Endothelial cell of umbilical vein (primary cell): ENCODE measurements at regions not wholly inside any gene's neighbourhood (a gene's known extent, or its start where the extent isn't known, plus 50 kb on each side); places are given as distances from the start of the nearest gene placed in this dataset.

ENCODE experiments used
- BruUV-seq: library from RNA; stranded (reverse); fragments of 400-500 nt; replicated peaks from 2 replicates; lab custom pipeline; 2021; lab: Mats Ljungman, UMichigan
- CTCF ChIA-PET: fragments of 300-600, 350-600 bp; sonication (Branson Sonifier 250); formaldehyde crosslinking; loops from one replicate; lab custom pipeline; 2021; ENCODE audit warnings: antibody characterized with exemption, inconsistent platforms; lab: Charles Lee
- POLR2A ChIA-PET: fragments of 300-600, 350-600 bp; sonication (Branson Sonifier 250); formaldehyde crosslinking; loops from one replicate; lab custom pipeline; 2021; ENCODE audit warnings: antibody characterized with exemption, inconsistent platforms; lab: Charles Lee
- DNase-seq: peaks from one replicate; pipeline ENCODE4 v3.0.0-alpha.2; 2011; ENCODE audit warnings: low read depth, low spot score
- FAIRE-seq: peaks from 2 replicates; lab custom pipeline; 2011; peaks lifted over from hg19 to GRCh38; lab: Jason Lieb, UNC
- H2AFZ ChIP-seq: 2 replicates; pipeline ENCODE4 v1.6.0; 2012; ENCODE audit warnings: low read depth, low read length, control low read depth, inconsistent platforms
- H3K27ac ChIP-seq: 2 replicates; pipeline ENCODE4 v1.5.1; 2011; ENCODE audit warnings: low read depth, mild to moderate bottlenecking, control low read depth, low read length, moderate library complexity; ENCODE audit not compliant: insufficient read depth
- H3K27me3 ChIP-seq, 2 experiments: 2 replicates each; pipeline versions ENCODE4 v1.6.0 to v1.6.1; 2011; ENCODE audit warnings: low read length in 2 of 2, mixed read lengths in 1 of 2; ENCODE audit not compliant: control insufficient read depth in 2 of 2, insufficient read depth in 2 of 2
- H3K36me3 ChIP-seq, 2 experiments: 2 replicates in 1 of 2; 3 replicates in 1 of 2; pipeline ENCODE4 v1.5.1; 2011; ENCODE audit warnings: low read length in 2 of 2, mild to moderate bottlenecking in 1 of 2, moderate library complexity in 1 of 2; ENCODE audit not compliant: control insufficient read depth in 2 of 2, insufficient read depth in 2 of 2; ENCODE audit errors: extremely low read depth in 1 of 2
- H3K4me1 ChIP-seq: 3 replicates; pipeline ENCODE4 v1.5.1; 2011; ENCODE audit warnings: mild to moderate bottlenecking, low read length; ENCODE audit not compliant: control insufficient read depth, insufficient read depth; ENCODE audit errors: extremely low read depth
- H3K4me2 ChIP-seq: 2 replicates; pipeline ENCODE4 v1.6.1; 2011; ENCODE audit warnings: low read length, control low read depth, mixed read lengths; ENCODE audit not compliant: insufficient read depth
- H3K4me3 ChIP-seq, 3 experiments: fragments of 200-600 bp in 1 of 3; sonication (generic), shearing (Covaris generic) in 1 of 3; replicated peaks in 1 of 3; 2 replicates each; pipeline ENCODE4 v1.5.1; 2011 to 2016; ENCODE audit warnings: control low read depth in 3 of 3, low read length in 3 of 3, mild to moderate bottlenecking in 2 of 3, inconsistent platforms in 1 of 3, low read depth in 1 of 3, moderate library complexity in 1 of 3; ENCODE audit not compliant: insufficient read depth in 1 of 3
- H3K79me2 ChIP-seq: 2 replicates; pipeline ENCODE4 v1.6.0; 2012; ENCODE audit warnings: low read length, inconsistent platforms; ENCODE audit not compliant: control insufficient read depth, insufficient read depth
- H3K9ac ChIP-seq: replicated peaks from 2 replicates; pipeline ENCODE3; 2011; ENCODE audit warnings: low read length, control low read depth; ENCODE audit not compliant: insufficient read depth; ENCODE audit errors: extremely low read depth
- H3K9me1 ChIP-seq: replicated peaks from 3 replicates; pipeline ENCODE4 v1.6.0; 2011; ENCODE audit warnings: mild to moderate bottlenecking, low read length; ENCODE audit not compliant: control insufficient read depth, insufficient read depth; ENCODE audit errors: extremely low read depth
- H3K9me3 ChIP-seq: replicated peaks from 2 replicates; pipeline ENCODE4 v1.5.1; 2012; ENCODE audit warnings: low read length, inconsistent platforms; ENCODE audit not compliant: control insufficient read depth, insufficient read depth
- H4K20me1 ChIP-seq: replicated peaks from 2 replicates; pipeline ENCODE3; 2011; ENCODE audit warnings: mild to moderate bottlenecking, low read length; ENCODE audit not compliant: control insufficient read depth, insufficient read depth; ENCODE audit errors: extremely low read depth
- EZH2 ChIP-seq: IDR thresholded peaks from 2 replicates; pipeline ENCODE4 v1.6.1; 2012; ENCODE audit warnings: borderline replicate concordance, low read depth, mild to moderate bottlenecking, moderate library complexity, low read length, inconsistent platforms; ENCODE audit not compliant: severe bottlenecking
- FOS ChIP-seq: IDR thresholded peaks from 2 replicates; pipeline ENCODE4 v1.6.1; 2011; ENCODE audit warnings: mild to moderate bottlenecking, low read length, moderate library complexity, borderline replicate concordance; ENCODE audit not compliant: insufficient read depth
- GATA2 ChIP-seq: IDR thresholded peaks from 2 replicates; pipeline ENCODE4 v1.7.0; 2011; ENCODE audit warnings: low read depth, mild to moderate bottlenecking, moderate library complexity, mixed read lengths, low read length; ENCODE audit not compliant: insufficient read length, insufficient read depth
- JUN ChIP-seq: IDR thresholded peaks from 2 replicates; pipeline ENCODE4 v1.6.1; 2011; ENCODE audit warnings: borderline replicate concordance, low read depth; ENCODE audit not compliant: insufficient read length, insufficient read depth
- MYC ChIP-seq: IDR thresholded peaks from one replicate; pipeline ENCODE4 v1.6.1; 2011; ENCODE audit warnings: mild to moderate bottlenecking, low read depth, low read length
- POLR2A ChIP-seq: IDR thresholded peaks from 2 replicates; pipeline ENCODE4 v1.6.1; 2012; ENCODE audit warnings: low read depth, mild to moderate bottlenecking, control low read depth, low read length
- POLR2AphosphoS5 ChIP-seq: IDR thresholded peaks from 2 replicates; pipeline ENCODE4 v1.6.1; 2012; ENCODE audit warnings: low read depth, mild to moderate bottlenecking, control low read depth, low read length, moderate library complexity; ENCODE audit not compliant: insufficient read depth
- dilution Hi-C: fragments of 300-500 bp; cut with MboI; formaldehyde crosslinking; loops from one replicate; pipeline ENCODE4 v1.15.0; 2019; ENCODE audit warnings: low sequenced_read_pairs; ENCODE audit not compliant: extremely low pct_ligation_motif_present
- intact Hi-C: fragments of 100-400 bp; cut with micrococcal nuclease; formaldehyde crosslinking; loops from one replicate; pipeline ENCODE4 v1.10.0; 2022
- TF ChIP-seq, protein P1 (sequence below): IDR thresholded peaks from 2 replicates; pipeline ENCODE4 v1.6.1; 2011; ENCODE audit not compliant: insufficient read depth, insufficient read length
- TF ChIP-seq, protein P2 (sequence below), 2 donors: IDR thresholded peaks; 1 replicate in 1 of 2; 2 replicates in 1 of 2; pipeline ENCODE4 v1.5.1; 2011; ENCODE audit warnings: low read length in 2 of 2, mild to moderate bottlenecking in 2 of 2, moderate library complexity in 2 of 2, control low read depth in 1 of 2, inconsistent platforms in 1 of 2, low read depth in 1 of 2; ENCODE audit not compliant: insufficient read depth in 1 of 2; ENCODE audit errors: extremely low read depth in 1 of 2

- POLR2A ChIA-PET = no interaction called here
- no TSS peak for BruUV-seq
Measured at GRCh38 chr6:139881236-139881635, 506.8 kb upstream of the CITED2 start.

More at GRCh38 chr6:139881236-139881635, 506.8 kb upstream of the CITED2 start:
- intact Hi-C loops = loop anchor here (1.0 to 5.0 kb wide), 2 partner anchors 119 to 1040 kb away; no protein-coding TSS in a partner anchor
- no peak overlapping the region for H3K9ac ChIP-seq
- H4K20me1 ChIP-seq = no peaks in the 10 kb centered on the region
- no peaks in the 10 kb centered on the region for H3K9me1 ChIP-seq
- H3K4me1 ChIP-seq = peaks cover 14% of the 10 kb centered on the region
- H3K9me3 ChIP-seq = no peaks in the 10 kb centered on the region
- TF ChIP-seq FOS (no peak), POLR2AphosphoS5 (no peak), GATA2 (no peak), EZH2 (no peak), JUN (no peak), MYC (no peak), POLR2A (no peak)
- TF ChIP-seq, protein P1, sequence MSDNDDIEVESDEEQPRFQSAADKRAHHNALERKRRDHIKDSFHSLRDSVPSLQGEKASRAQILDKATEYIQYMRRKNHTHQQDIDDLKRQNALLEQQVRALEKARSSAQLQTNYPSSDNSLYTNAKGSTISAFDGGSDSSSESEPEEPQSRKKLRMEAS = no peak
- TF ChIP-seq, protein P2, sequence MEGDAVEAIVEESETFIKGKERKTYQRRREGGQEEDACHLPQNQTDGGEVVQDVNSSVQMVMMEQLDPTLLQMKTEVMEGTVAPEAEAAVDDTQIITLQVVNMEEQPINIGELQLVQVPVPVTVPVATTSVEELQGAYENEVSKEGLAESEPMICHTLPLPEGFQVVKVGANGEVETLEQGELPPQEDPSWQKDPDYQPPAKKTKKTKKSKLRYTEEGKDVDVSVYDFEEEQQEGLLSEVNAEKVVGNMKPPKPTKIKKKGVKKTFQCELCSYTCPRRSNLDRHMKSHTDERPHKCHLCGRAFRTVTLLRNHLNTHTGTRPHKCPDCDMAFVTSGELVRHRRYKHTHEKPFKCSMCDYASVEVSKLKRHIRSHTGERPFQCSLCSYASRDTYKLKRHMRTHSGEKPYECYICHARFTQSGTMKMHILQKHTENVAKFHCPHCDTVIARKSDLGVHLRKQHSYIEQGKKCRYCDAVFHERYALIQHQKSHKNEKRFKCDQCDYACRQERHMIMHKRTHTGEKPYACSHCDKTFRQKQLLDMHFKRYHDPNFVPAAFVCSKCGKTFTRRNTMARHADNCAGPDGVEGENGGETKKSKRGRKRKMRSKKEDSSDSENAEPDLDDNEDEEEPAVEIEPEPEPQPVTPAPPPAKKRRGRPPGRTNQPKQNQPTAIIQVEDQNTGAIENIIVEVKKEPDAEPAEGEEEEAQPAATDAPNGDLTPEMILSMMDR (IDR thresholded peaks at IDR 0.05; ENCODE audit: extremely low read depth in 1 of 2, insufficient read depth in 1 of 2, low read depth in 1 of 2, low read length in 2 of 2) = no peak
- CTCF ChIA-PET = interaction anchor here (1.0 to 4.0 kb wide), 5 partner anchors 27 to 512 kb away, joined by 3 to 12 read pairs (median 9); partner anchors contain the start of gene CITED2
- dilution Hi-C loops = no loop called here
- H3K36me3 ChIP-seq = no peaks in the 10 kb centered on the region
- H3K27ac ChIP-seq = no peak overlapping the region
- H3K27me3 ChIP-seq = no peaks in the 10 kb centered on the region
- H3K4me3 ChIP-seq = no peak overlapping the region
- no peak overlapping the region for H2AFZ ChIP-seq
- FAIRE-seq (no peak), DNase-seq (no peak)
- H3K4me2 ChIP-seq = no peak overlapping the region
- no peaks in the 10 kb centered on the region for H3K79me2 ChIP-seq
